Left ventricle myocardium inferior (tissue), 1 donor: ENCODE measurements at regions not wholly inside any gene's neighbourhood (a gene's known extent, or its start where the extent isn't known, plus 50 kb on each side); places are given as distances from the start of the nearest gene placed in this dataset.
A peak's percentile ranks its signal among the peaks of the same experiment; 100 is the strongest.

ENCODE experiments used
- DNase-seq: peaks from one replicate; pipeline ENCODE4 v3.0.0-alpha.2; 2020
- H3K27ac ChIP-seq: fragments of 200-600 bp; replicated peaks from 2 replicates; pipeline ENCODE4 v1.8.0; 2021
- H3K27me3 ChIP-seq: fragments of 200-600 bp; 2 replicates; pipeline ENCODE4 v1.8.0; 2021; ENCODE audit warnings: low read depth
- H3K36me3 ChIP-seq: fragments of 200-600 bp; 2 replicates; pipeline ENCODE4 v1.8.0; 2021
- H3K4me1 ChIP-seq: fragments of 200-600 bp; 2 replicates; pipeline ENCODE4 v1.8.0; 2021
- H3K4me3 ChIP-seq: fragments of 200-600 bp; 2 replicates; pipeline ENCODE4 v1.8.0; 2021; ENCODE audit warnings: mild to moderate bottlenecking, moderate library complexity
- H3K9me3 ChIP-seq: fragments of 200-600 bp; replicated peaks from 2 replicates; pipeline ENCODE4 v1.8.0; 2021
- CTCF ChIP-seq: fragments of 200-600 bp; IDR thresholded peaks from 2 replicates; pipeline ENCODE4 v1.8.0; 2021; ENCODE audit warnings: antibody characterized with exemption, mild to moderate bottlenecking, borderline replicate concordance
- intact Hi-C: fragments of 100-400 bp; cut with micrococcal nuclease; formaldehyde crosslinking; loops from one replicate; pipeline ENCODE4 v1.11.0; 2022
- donor health status: DM: no; HTN: yes; CAD: no; lungs with severe emphysema.

- Histone ChIP-seq H3K9me3 (peaks cover 4% of the 10 kb centered on the region), H3K4me1 (no peaks in the 10 kb centered on the region), H3K36me3 (no peaks in the 10 kb centered on the region), H3K27ac (peak overlapping the region; percentile 41), H3K4me3 (no peak overlapping the region), H3K27me3 (no peaks in the 10 kb centered on the region)
- intact Hi-C loops = no loop called here
- no peak for TF ChIP-seq CTCF
- DNase-seq = no peak
Observed at GRCh38 chr6:133705731-133706130, 183.2 kb upstream of the TCF21 start.

- TF ChIP-seq CTCF = no peak
- Histone ChIP-seq H3K9me3 (peaks cover 4% of the 10 kb centered on the region), H3K27ac (no peak overlapping the region), H3K4me3 (no peak overlapping the region), H3K36me3 (no peaks in the 10 kb centered on the region), H3K4me1 (no peaks in the 10 kb centered on the region), H3K27me3 (no peaks in the 10 kb centered on the region)
- intact Hi-C loops = no loop called here
- no peak for DNase-seq
Observed at GRCh38 chr6:133707456-133707855, 181.5 kb upstream of the TCF21 start.

GRCh38 chr6:133710826-133711225, 178.1 kb upstream of the TCF21 start:
- Histone ChIP-seq H3K27ac (no peak overlapping the region), H3K27me3 (no peaks in the 10 kb centered on the region), H3K4me1 (no peaks in the 10 kb centered on the region), H3K36me3 (no peaks in the 10 kb centered on the region), H3K4me3 (no peak overlapping the region), H3K9me3 (peaks cover 4% of the 10 kb centered on the region)
- no peak for DNase-seq
- TF ChIP-seq CTCF = no peak
- intact Hi-C loops = no loop called here

- Histone ChIP-seq H3K36me3 (no peaks in the 10 kb centered on the region), H3K27ac (no peak overlapping the region), H3K4me1 (no peaks in the 10 kb centered on the region), H3K4me3 (no peak overlapping the region), H3K9me3 (no peaks in the 10 kb centered on the region), H3K27me3 (no peaks in the 10 kb centered on the region)
- no peak for TF ChIP-seq CTCF
- intact Hi-C loops = no loop called here
- DNase-seq = no peak
Observed at GRCh38 chr6:133715270-133715669, 173.6 kb upstream of the TCF21 start.

- Histone ChIP-seq H3K4me3 (no peak overlapping the region), H3K27ac (no peak overlapping the region), H3K4me1 (no peaks in the 10 kb centered on the region), H3K9me3 (peaks cover 28% of the 10 kb centered on the region), H3K27me3 (no peaks in the 10 kb centered on the region), H3K36me3 (no peaks in the 10 kb centered on the region)
- DNase-seq = no peak
- TF ChIP-seq CTCF = no peak
- intact Hi-C loops = no loop called here
Observed at GRCh38 chr6:133724726-133725125, 164.2 kb upstream of the TCF21 start.

GRCh38 chr6:133726188-133726587, 162.7 kb upstream of the TCF21 start:
- Histone ChIP-seq H3K27ac (no peak overlapping the region), H3K9me3 (peaks cover 28% of the 10 kb centered on the region), H3K36me3 (no peaks in the 10 kb centered on the region), H3K4me3 (no peak overlapping the region), H3K4me1 (no peaks in the 10 kb centered on the region), H3K27me3 (no peaks in the 10 kb centered on the region)
- DNase-seq = no peak
- intact Hi-C loops = no loop called here
- TF ChIP-seq CTCF = no peak
